ENCODE measurements at regions not wholly inside any gene's neighbourhood (a gene's known extent, or its start where the extent isn't known, plus 50 kb on each side); places are given as distances from the start of the nearest gene placed in this dataset.

DNA sequence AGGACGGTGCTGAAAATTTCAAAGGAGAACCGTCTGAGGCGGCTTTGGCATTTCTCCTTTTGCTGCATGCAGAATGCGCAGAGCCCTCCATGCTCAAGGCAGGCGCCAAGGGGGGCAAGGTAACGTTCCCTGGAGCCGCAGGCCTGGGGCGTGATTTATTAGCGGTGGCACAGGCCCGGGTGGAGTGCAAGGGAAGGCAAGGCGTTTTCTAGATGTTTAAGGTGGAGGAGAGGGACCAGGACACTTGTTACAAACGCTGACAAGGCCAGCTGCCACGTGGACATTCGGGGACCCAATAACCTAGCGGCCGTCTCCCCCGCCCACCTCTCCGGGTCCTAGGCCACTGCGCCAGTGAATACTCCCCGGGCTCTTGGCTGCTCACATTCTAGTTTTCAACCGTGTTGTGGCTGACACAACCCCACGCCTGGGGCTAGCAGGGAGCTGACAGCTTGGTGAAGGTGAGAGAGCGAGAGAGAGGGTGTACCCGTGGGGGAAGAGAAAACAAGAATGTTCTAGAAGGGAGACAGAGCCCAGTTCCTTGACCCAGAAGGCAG is 250.1 kb downstream of the C16orf95 start:
- Histone ChIP-seq H3K36me3 (ENCODE audit: control insufficient read depth, insufficient read depth, low read length) (no peaks in the 10 kb centered on the region), H3K27ac (ENCODE audit: low read length) (no peak overlapping the region), H3K4me3 (ENCODE audit: low read length) (no peak overlapping the region), H3K27me3 (ENCODE audit: control insufficient read depth, insufficient read depth, low read length) (peaks cover 4% of the 10 kb centered on the region), H3K4me1 (ENCODE audit: control insufficient read depth, insufficient read depth, low read length) (peaks cover 2% of the 10 kb centered on the region), H3K9me3 (ENCODE audit: control insufficient read depth, insufficient read depth, low read length) (no peaks in the 10 kb centered on the region)
- peaks cover 27 to 42% of the 10 kb centered on the region in 2 donors for H3K27me3 Mint-ChIP-seq (ENCODE audit: low read depth in 2 of 2)
- H3K9me3 Mint-ChIP-seq: no peaks in the 10 kb centered on the region
- ATAC-seq (no peak), DNase-seq (no peak)
- H3K4me3 Mint-ChIP-seq: no peak overlapping the region
- peaks cover 0 to 4% of the 10 kb centered on the region in 2 donors for H3K4me1 Mint-ChIP-seq
- intact Hi-C loops (cut with micrococcal nuclease): no loop called here
- no peak overlapping the region for H3K27ac Mint-ChIP-seq
- no peaks in the 10 kb centered on the region for H3K36me3 Mint-ChIP-seq
- WGBS (ENCODE audit: insufficient coverage): 92% methylated on average over 24 of the region's 24 CpGs
- TF ChIP-seq, protein P1, sequence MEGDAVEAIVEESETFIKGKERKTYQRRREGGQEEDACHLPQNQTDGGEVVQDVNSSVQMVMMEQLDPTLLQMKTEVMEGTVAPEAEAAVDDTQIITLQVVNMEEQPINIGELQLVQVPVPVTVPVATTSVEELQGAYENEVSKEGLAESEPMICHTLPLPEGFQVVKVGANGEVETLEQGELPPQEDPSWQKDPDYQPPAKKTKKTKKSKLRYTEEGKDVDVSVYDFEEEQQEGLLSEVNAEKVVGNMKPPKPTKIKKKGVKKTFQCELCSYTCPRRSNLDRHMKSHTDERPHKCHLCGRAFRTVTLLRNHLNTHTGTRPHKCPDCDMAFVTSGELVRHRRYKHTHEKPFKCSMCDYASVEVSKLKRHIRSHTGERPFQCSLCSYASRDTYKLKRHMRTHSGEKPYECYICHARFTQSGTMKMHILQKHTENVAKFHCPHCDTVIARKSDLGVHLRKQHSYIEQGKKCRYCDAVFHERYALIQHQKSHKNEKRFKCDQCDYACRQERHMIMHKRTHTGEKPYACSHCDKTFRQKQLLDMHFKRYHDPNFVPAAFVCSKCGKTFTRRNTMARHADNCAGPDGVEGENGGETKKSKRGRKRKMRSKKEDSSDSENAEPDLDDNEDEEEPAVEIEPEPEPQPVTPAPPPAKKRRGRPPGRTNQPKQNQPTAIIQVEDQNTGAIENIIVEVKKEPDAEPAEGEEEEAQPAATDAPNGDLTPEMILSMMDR (IDR thresholded peaks at IDR 0.05): no peak

DNA sequence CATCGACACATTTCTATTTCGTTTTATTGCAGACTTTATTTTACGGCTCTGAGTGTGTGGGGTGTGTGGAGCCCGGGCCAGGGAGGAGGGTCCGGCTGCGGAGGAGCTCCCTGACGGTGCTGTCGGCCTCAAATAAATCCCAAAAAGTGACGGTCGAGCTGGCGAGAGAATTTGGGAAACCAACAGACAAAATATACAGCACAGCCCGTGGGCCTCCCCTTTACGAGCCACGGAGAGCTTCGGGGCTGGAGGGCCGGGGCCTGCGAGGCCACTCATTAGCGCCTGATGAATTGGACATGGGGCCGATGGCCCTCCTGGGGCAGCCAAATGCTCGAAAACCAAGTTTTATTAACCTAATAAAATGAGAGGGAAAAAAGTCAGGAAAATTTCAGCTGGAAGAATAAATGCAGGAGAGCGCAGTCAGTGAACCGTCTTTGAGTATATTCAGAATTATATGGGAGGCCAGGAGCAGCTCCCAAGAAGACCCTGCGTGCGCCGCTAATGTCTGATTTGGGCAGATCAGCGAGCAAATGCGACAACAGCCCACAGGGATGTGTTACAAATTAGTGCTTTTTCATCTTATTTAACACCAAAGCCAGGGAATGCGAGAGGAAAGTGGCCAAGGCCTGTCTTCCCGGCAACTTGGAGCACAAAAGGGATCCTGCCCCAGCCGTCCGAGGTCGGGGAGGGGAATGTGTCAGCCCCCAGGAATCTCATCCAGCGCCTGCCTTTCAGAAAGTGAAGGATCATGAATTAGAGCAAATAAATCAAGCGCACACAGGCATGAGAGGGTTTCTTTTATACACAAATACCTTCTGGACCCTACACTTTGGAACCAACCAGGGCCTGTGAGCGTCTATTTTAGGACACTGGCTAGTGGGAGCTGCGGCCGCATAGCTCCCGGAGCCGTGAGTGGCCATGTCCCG is 249.1 kb downstream of the C16orf95 start:
- DNase-seq (no peak), ATAC-seq (no peak)
- Histone ChIP-seq H3K27ac (ENCODE audit: low read length) (no peak overlapping the region), H3K4me3 (ENCODE audit: low read length) (no peak overlapping the region), H3K36me3 (ENCODE audit: control insufficient read depth, insufficient read depth, low read length) (no peaks in the 10 kb centered on the region), H3K27me3 (ENCODE audit: control insufficient read depth, insufficient read depth, low read length) (peaks cover 4% of the 10 kb centered on the region), H3K4me1 (ENCODE audit: control insufficient read depth, insufficient read depth, low read length) (no peaks in the 10 kb centered on the region), H3K9me3 (ENCODE audit: control insufficient read depth, insufficient read depth, low read length) (no peaks in the 10 kb centered on the region)
- H3K27ac Mint-ChIP-seq: no peak overlapping the region
- no peaks in the 10 kb centered on the region for H3K4me1 Mint-ChIP-seq
- WGBS (ENCODE audit: insufficient coverage): 91% methylated on average over 40 of the region's 40 CpGs
- H3K27me3 Mint-ChIP-seq (ENCODE audit: low read depth in 2 of 2): peaks cover 23 to 42% of the 10 kb centered on the region in 2 donors
- H3K4me3 Mint-ChIP-seq: no peak overlapping the region
- intact Hi-C loops (cut with micrococcal nuclease): no loop called here
- no peaks in the 10 kb centered on the region for H3K36me3 Mint-ChIP-seq
- no peaks in the 10 kb centered on the region for H3K9me3 Mint-ChIP-seq
- TF ChIP-seq, protein P1 (IDR thresholded peaks at IDR 0.05): no peak

DNA sequence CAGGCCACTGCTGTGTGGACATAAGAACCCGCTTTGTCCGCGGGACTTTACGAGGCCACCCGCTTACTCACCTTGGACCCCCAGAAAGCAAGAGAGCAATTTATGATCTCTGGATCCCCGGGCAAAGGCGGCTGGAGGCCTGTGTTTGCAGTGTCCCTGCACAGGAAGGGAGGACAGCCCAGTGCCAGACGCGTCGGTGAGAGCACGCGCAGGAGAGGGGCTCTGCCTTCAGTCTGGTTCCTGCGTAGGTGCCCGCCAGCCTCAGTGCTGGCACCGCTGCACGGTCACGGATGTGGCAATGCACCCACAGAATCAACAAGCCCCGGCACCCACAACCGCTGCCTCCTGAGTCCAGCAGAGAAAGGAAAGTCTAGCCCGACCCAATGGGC is 248.4 kb downstream of the C16orf95 start:
- intact Hi-C loops (cut with micrococcal nuclease): no loop called here
- Mint-ChIP-seq H3K36me3 (no peaks in the 10 kb centered on the region), H3K4me1 (no peaks in the 10 kb centered on the region)

More for the DNA sequence above, 248.4 kb downstream of the C16orf95 start:
- H3K9me3 ChIP-seq (ENCODE audit: control insufficient read depth, insufficient read depth, low read length): no peaks in the 10 kb centered on the region
- H3K27me3 ChIP-seq (ENCODE audit: control insufficient read depth, insufficient read depth, low read length): peaks cover 4% of the 10 kb centered on the region
- 95% methylated on average over 20 of the region's 20 CpGs for WGBS (ENCODE audit: insufficient coverage)
- no peaks in the 10 kb centered on the region for H3K4me1 ChIP-seq (ENCODE audit: control insufficient read depth, insufficient read depth, low read length)
- no peak overlapping the region for H3K27ac Mint-ChIP-seq
- no peak for ATAC-seq
- DNase-seq: no peak
- H3K27ac ChIP-seq (ENCODE audit: low read length): no peak overlapping the region
- H3K27me3 Mint-ChIP-seq (ENCODE audit: low read depth in 2 of 2): peaks cover 23 to 39% of the 10 kb centered on the region in 2 donors
- H3K4me3 Mint-ChIP-seq: no peak overlapping the region
- TF ChIP-seq, protein P1 (IDR thresholded peaks at IDR 0.05): no peak
- no peak overlapping the region for H3K4me3 ChIP-seq (ENCODE audit: low read length)
- no peaks in the 10 kb centered on the region for H3K36me3 ChIP-seq (ENCODE audit: control insufficient read depth, insufficient read depth, low read length)
- no peaks in the 10 kb centered on the region for H3K9me3 Mint-ChIP-seq

Data from natural killer cell (primary cell).